Loucy (cell line): ENCODE measurements at regions not wholly inside any gene's neighbourhood (a gene's known extent, or its start where the extent isn't known, plus 50 kb on each side); places are given as distances from the start of the nearest gene placed in this dataset.

Experiments
- H2AFZ ChIP-seq: fragments of 200-600 bp; sonication (generic); 2 replicates; pipeline ENCODE4 v1.6.0; 2016; ENCODE audit warnings: antibody characterized with exemption, mild to moderate bottlenecking, low read length, moderate library complexity
- H3F3A ChIP-seq: fragments of 200-600 bp; 2 replicates; pipeline ENCODE4 v1.6.0; 2016; ENCODE audit warnings: antibody characterized with exemption, low read depth, mild to moderate bottlenecking
- H3K27me3 ChIP-seq: fragments of 200-600 bp; sonication (generic); 2 replicates; pipeline ENCODE4 v1.6.1; 2014; ENCODE audit warnings: low read length, mild to moderate bottlenecking; ENCODE audit not compliant: insufficient read depth, poor library complexity, severe bottlenecking
- H3K36me3 ChIP-seq: fragments of 200-600 bp; sonication (generic); 2 replicates; pipeline ENCODE4 v1.6.1; 2016; ENCODE audit warnings: low read length; ENCODE audit not compliant: insufficient read depth
- H3K4me1 ChIP-seq: fragments of 200-600 bp; sonication (generic); 2 replicates; pipeline ENCODE4 v1.5.1; 2014; ENCODE audit warnings: low read length, mild to moderate bottlenecking; ENCODE audit not compliant: insufficient read depth, poor library complexity, severe bottlenecking
- H3K4me2 ChIP-seq: fragments of 200-600 bp; sonication (generic); 2 replicates; pipeline ENCODE4 v1.6.0; 2014; ENCODE audit warnings: antibody characterized with exemption, low read length, low read depth, mild to moderate bottlenecking; ENCODE audit not compliant: poor library complexity, severe bottlenecking
- H3K4me3 ChIP-seq: fragments of 200-600 bp; sonication (generic); 2 replicates; pipeline ENCODE4 v1.5.1; 2014; ENCODE audit warnings: low read length, mild to moderate bottlenecking, mixed read lengths; ENCODE audit not compliant: poor library complexity, severe bottlenecking
- H3K79me2 ChIP-seq: fragments of 200-600 bp; sonication (generic); 2 replicates; pipeline ENCODE4 v1.6.1; 2014; ENCODE audit warnings: low read length; ENCODE audit not compliant: insufficient read depth
- H3K9ac ChIP-seq: fragments of 200-600 bp; sonication (generic); 2 replicates; pipeline ENCODE4 v1.6.0; 2014; ENCODE audit warnings: mild to moderate bottlenecking, low read depth, low read length, moderate library complexity; ENCODE audit not compliant: poor library complexity, severe bottlenecking
- H3K9me2 ChIP-seq: fragments of 200-600 bp; sonication (generic); replicated peaks from 2 replicates; pipeline ENCODE4 v1.6.1; 2016; ENCODE audit warnings: low read depth, low read length, mixed read lengths
- H3K9me3 ChIP-seq: fragments of 200-600 bp; sonication (generic); 2 replicates; pipeline ENCODE4 v1.6.1; 2014; ENCODE audit warnings: mild to moderate bottlenecking, antibody characterized with exemption, low read length, low read depth; ENCODE audit not compliant: insufficient read depth
- H4K20me1 ChIP-seq: fragments of 200-600 bp; sonication (generic); 2 replicates; pipeline ENCODE4 v1.6.0; 2014; ENCODE audit warnings: antibody characterized with exemption, low read length, mild to moderate bottlenecking; ENCODE audit not compliant: insufficient read depth, poor library complexity, severe bottlenecking
- EZH2phosphoT487 ChIP-seq: fragments of 200-600 bp; IDR thresholded peaks from 2 replicates; pipeline ENCODE4 v1.6.1; 2018; ENCODE audit warnings: antibody characterized with exemption, mild to moderate bottlenecking, moderate library complexity, borderline replicate concordance
- TF ChIP-seq, protein P1 (sequence below): fragments of 200-600 bp; sonication (generic); conservative IDR thresholded peaks from 2 replicates; pipeline ENCODE4 v1.5.1; 2014; ENCODE audit warnings: mild to moderate bottlenecking, antibody characterized with exemption, low read length

DNA sequence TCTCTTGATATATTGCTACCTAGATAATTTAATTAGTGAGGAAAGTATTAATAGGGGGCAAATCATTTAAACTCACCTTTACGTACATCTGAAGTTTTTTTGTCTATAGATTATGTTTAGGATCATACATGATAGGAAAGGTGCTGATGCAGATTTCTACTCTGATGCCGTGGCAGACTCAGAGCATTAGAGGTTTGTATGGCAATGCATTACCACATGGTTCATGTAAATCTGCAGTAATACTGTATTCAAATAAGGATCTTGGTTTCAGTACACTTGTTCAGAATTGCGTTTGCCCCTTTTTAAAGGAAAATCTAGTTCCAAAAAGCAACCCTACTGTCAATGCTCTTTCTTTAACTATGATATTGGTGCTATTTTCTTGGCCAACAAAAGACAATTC is 288.3 kb downstream of the PTPRC start:
- H3K9ac ChIP-seq = peak overlapping the region; percentile 99
- H3K4me3 ChIP-seq = peak overlapping the region; percentile 96
- H3K36me3 ChIP-seq = peaks cover 59% of the 10 kb centered on the region
- TF ChIP-seq EZH2phosphoT487 = no peak
- TF ChIP-seq, protein P1, sequence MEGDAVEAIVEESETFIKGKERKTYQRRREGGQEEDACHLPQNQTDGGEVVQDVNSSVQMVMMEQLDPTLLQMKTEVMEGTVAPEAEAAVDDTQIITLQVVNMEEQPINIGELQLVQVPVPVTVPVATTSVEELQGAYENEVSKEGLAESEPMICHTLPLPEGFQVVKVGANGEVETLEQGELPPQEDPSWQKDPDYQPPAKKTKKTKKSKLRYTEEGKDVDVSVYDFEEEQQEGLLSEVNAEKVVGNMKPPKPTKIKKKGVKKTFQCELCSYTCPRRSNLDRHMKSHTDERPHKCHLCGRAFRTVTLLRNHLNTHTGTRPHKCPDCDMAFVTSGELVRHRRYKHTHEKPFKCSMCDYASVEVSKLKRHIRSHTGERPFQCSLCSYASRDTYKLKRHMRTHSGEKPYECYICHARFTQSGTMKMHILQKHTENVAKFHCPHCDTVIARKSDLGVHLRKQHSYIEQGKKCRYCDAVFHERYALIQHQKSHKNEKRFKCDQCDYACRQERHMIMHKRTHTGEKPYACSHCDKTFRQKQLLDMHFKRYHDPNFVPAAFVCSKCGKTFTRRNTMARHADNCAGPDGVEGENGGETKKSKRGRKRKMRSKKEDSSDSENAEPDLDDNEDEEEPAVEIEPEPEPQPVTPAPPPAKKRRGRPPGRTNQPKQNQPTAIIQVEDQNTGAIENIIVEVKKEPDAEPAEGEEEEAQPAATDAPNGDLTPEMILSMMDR = no peak
- H2AFZ ChIP-seq = no peak overlapping the region
- peaks cover 64% of the 10 kb centered on the region for H3K4me1 ChIP-seq
- H3K79me2 ChIP-seq = peaks cover 100% of the 10 kb centered on the region
- peaks cover 6% of the 10 kb centered on the region for H3K27me3 ChIP-seq
- no peaks in the 10 kb centered on the region for H3K9me3 ChIP-seq
- peak overlapping the region; percentile 84 for H3K4me2 ChIP-seq
- peaks cover 15% of the 10 kb centered on the region for H3F3A ChIP-seq
- H4K20me1 ChIP-seq = peaks cover 89% of the 10 kb centered on the region
- H3K9me2 ChIP-seq = no peaks in the 10 kb centered on the region

DNA sequence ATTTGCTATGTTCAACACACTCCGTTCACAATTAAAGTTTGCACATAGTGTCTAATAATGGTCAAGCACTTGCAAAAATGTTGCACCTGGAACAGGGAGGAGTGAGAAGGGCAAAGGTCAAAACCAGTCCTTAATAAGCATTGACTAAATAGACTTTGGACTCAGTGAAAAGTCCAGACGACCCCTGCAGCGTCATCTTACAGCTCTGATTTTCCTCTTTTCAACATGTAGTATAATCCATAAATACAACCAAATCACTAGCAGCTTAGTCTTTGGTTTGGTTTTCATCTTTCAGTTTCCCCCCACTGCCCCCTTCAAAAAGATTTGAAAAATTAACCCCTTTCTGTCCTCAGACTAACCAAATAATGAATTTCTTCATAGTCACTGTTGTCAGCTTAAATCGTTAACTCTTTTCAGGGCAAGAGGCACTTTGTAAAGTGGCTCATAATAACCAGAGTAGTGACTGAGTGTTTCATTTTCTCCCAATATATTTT is 290.3 kb downstream of the PTPRC start:
- peaks cover 18% of the 10 kb centered on the region for H3F3A ChIP-seq
- peaks cover 100% of the 10 kb centered on the region for H3K79me2 ChIP-seq
- H3K4me1 ChIP-seq = peaks cover 51% of the 10 kb centered on the region
- peak overlapping the region; percentile 84 for H3K4me2 ChIP-seq
- peak overlapping the region; percentile 96 for H3K4me3 ChIP-seq
- no peaks in the 10 kb centered on the region for H3K9me2 ChIP-seq
- no peaks in the 10 kb centered on the region for H3K9me3 ChIP-seq
- peaks cover 83% of the 10 kb centered on the region for H4K20me1 ChIP-seq
- H2AFZ ChIP-seq = no peak overlapping the region
- peaks cover 23% of the 10 kb centered on the region for H3K27me3 ChIP-seq
- peaks cover 60% of the 10 kb centered on the region for H3K36me3 ChIP-seq
- TF ChIP-seq EZH2phosphoT487 = no peak
- TF ChIP-seq, protein P1 = no peak
- peak overlapping the region; percentile 99 for H3K9ac ChIP-seq

DNA sequence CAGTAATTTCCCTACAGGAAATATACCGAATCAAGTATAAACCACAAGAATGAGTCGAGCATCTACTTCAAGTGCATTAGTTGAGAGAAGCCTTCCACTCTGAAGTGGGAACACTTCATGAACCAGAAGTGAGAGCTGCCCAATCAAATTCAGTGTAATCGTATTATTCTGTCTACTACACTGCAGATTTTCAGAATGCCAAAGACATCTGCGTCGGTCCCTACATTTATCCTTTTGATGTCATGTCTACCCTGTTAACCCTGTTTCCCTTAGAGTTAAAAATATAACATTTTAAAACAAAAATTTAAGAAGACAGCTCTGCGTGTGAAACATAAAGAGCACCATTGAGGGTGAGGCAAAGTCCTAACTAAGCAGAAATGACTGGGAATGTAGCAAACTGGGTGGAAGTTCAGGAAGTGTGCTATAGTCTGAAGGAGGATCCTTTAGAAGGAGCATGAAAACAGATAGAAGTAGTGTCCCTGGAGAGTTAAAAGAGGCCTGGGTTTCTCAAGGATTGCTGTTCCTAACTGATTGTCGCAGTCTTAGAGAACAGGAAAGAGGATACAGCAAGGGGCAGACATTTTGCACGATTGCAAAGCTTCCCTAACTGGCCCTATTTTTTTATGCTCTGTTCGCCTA is 291.2 kb downstream of the PTPRC start:
- H3K4me3 ChIP-seq = peak overlapping the region; percentile 96
- H3K4me1 ChIP-seq = peaks cover 42% of the 10 kb centered on the region
- H3K79me2 ChIP-seq = peaks cover 100% of the 10 kb centered on the region

More for the DNA sequence above, 291.2 kb downstream of the PTPRC start:
- Histone ChIP-seq H3K36me3 (peaks cover 54% of the 10 kb centered on the region), H3K4me2 (peak overlapping the region; percentile 84), H3K27me3 (peaks cover 27% of the 10 kb centered on the region), H3F3A (peaks cover 24% of the 10 kb centered on the region), H2AFZ (no peak overlapping the region), H4K20me1 (peaks cover 78% of the 10 kb centered on the region), H3K9me2 (no peaks in the 10 kb centered on the region), H3K9ac (peak overlapping the region; percentile 99), H3K9me3 (no peaks in the 10 kb centered on the region)
- TF ChIP-seq, protein P1 = no peak
- TF ChIP-seq EZH2phosphoT487 = no peak
